HG03354 (cell line): ENCODE measurements at regions not wholly inside any gene's neighbourhood (a gene's known extent, or its start where the extent isn't known, plus 50 kb on each side); places are given as distances from the start of the nearest gene placed in this dataset.
"Not testable (repeated sequence)": the region's sequence is repeated elsewhere in the genome, so short reads cannot be mapped to it uniquely, and the experiment has no call there.

Experiments used
- ATAC-seq: cut with Tn5 transposase; IDR thresholded peaks from one replicate; pipeline ENCODE4 v1.9.1; 2021; ENCODE audit warnings: mild to moderate bottlenecking; ENCODE audit not compliant: unreplicated experiment, poor library complexity, severe bottlenecking

GRCh38 chr1:104617474-104617873, 867.8 kb downstream of the AMY1C start:
- ATAC-seq = no peak

DNA sequence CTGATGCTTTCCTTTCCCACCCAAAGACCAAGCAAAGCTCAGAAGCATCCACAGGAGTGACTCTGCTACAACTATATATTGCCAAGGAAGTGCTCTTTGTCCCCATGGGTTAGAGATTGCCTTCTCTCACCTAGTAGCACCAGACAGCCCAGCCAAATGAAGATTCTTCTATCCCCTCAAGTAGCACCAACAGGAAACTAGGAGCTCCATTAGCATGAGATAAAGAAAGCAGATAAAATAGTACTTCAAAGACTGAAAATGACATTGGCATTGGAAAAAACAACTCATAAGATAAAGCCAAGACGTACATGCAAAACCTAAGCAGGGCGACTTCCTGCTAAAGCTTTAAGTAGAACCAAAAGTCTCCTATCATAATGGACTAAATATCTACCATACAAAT, 871.5 kb downstream of the AMY1C start:
- ATAC-seq = no peak

- ATAC-seq = no peak
These were observed 874.8 kb downstream of the AMY1C start for GRCh38 chr1:104624538-104624937.

DNA sequence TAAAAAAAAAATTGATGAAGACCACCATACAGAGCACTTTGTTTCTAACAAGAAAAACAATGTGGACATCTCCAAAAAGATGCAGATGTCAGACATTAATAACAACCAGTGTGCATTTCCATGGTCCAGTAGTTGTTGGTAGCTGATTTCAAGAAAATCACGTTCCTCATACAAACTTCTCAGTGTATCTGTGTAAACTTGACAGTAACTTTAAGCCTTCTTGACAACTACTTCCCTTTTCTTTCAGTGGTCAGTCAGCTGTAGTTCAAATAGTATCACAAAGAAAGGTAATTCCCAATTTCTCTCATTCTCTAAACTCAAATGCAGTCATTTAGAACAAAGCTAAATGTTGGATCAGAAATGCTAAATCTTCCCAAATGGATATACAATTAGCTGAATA, 879.9 kb downstream of the AMY1C start:
- no peak for ATAC-seq

GRCh38 chr1:104630567-104631149, 881.0 kb downstream of the AMY1C start:
- ATAC-seq = no peak

GRCh38 chr1:104636581-104636980, 886.9 kb downstream of the AMY1C start:
- ATAC-seq = peak; percentile 74

- ATAC-seq = no peak
These were observed 896.5 kb downstream of the AMY1C start for GRCh38 chr1:104646233-104646632.

DNA sequence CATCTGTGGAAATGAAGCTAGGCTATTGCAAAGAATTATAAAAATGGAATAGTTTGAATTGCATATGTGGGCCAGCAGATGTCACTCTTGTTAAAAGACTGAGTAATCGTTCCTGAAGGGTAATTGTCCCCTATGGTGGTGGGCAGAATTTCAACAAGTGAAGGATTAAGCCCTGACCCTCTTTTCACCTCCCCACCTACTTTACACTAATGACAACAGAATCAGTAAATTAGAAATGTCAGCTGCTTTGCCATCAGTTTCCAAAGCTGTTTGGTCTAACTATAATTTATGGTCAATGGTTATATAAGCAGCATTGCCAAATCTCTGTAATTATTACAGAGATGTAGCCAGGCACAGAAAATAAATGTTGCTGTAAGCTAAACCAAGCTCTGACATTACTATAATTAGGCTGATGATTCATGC, 898.6 kb downstream of the AMY1C start:
- ATAC-seq = peak; percentile 88

GRCh38 chr1:104664374-104664773, 914.7 kb downstream of the AMY1C start:
- not testable (repeated sequence) for ATAC-seq

- ATAC-seq = no peak
These were observed 915.6 kb downstream of the AMY1C start for GRCh38 chr1:104665300-104665699.

DNA sequence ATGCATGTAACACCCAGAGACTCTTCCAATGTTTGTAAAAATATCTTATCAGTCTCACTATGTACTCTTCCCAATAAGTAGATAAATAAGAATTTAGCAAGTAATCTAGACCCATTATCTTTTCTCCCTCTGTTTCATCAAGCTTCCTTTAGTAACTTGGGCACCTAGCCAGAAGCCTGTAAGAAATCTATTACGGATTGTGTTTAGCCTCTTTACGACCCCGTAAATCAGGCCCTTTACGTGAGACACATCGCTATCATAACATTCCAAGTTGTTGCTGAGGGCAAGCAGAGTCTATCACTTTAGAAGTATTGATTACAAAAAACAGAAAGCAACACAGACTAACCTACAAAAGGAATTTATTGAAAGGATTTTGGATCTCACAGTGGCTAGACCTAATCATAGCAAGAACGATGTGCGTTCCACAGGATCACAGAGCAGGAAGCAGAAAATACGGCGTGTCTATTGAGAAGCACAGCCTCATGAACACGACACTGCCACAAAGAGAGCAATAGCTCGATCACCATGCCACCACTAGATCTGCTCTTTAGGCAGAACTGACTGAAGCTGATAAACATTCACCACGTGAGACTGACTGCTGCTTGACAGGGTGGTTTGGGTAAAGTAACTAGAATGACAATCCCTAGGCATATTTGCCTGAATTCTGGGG, 922.1 kb downstream of the AMY1C start:
- ATAC-seq = no peak

GRCh38 chr1:104699433-104699832, 949.7 kb downstream of the AMY1C start:
- ATAC-seq = no peak

DNA sequence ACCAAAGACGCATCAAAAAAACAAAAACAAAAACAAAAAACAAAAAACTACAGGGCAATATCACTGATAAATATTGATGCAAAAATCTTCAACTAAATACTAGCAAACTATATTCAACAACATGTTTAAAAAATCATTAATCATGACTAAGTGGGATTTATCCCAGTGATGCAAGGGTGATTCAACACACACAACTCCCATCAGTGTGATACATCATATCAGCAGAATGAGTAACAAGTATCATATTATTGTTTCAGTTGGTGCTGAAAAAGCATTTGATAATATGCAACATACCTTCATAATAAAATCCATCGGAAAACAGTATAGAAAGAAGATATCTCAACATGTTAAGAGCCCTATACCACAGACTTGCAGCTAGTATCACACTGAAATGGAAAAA, 953.0 kb downstream of the AMY1C start:
- no peak for ATAC-seq

GRCh38 chr1:104706631-104707147, 957.0 kb downstream of the AMY1C start:
- peak; percentile 56 for ATAC-seq

- ATAC-seq = no peak
These were observed 969.1 kb downstream of the AMY1C start for GRCh38 chr1:104718752-104719151.

DNA sequence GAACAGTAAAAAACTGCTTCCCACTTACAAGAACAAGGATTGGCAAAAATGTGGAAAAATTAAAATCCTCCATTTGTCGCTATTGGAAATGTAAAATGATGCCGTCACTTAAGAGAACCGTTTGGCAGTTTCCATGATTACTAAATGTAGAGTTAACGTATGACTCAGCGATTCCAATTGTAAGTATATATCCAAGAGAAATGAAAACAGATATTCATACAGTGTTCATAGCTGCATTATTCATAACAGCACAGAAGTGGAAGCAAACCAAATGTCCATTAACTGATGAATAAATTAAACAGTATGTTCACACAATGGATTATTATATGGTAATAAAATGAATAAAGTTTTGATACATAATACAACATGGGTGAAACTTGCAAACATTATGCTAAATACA, 971.0 kb downstream of the AMY1C start:
- ATAC-seq = no peak

DNA sequence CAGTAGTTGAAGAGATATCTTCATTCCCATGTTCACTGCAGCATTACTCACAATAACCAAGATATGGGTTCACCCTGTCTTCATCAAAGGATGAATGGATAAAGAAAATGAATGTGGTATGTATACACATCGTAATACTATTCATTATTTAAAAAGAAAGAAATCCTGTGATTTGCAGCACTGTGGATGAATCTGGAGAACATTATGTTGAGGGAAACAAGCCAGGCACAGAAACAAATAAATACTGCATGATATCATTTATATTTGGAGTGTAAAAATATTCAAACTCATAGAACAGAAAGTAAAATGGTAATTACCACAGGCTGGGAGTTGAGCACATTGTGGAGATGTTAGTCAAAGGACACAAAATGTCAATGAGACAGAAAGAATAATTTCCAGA, 977.2 kb downstream of the AMY1C start:
- ATAC-seq = no peak

GRCh38 chr1:104733866-104734265, 984.2 kb downstream of the AMY1C start:
- ATAC-seq = no peak

- ATAC-seq = no peak
These were observed 996.2 kb downstream of the AMY1C start for GRCh38 chr1:104745875-104746274.

GRCh38 chr1:104746994-104747393, 997.3 kb downstream of the AMY1C start:
- ATAC-seq = peak; percentile 82

- ATAC-seq = peak; percentile 96
These were observed 1010.3 kb downstream of the AMY1C start for GRCh38 chr1:104760017-104760416.
